Urinary bladder (tissue), 3 donors: ENCODE measurements at regions not wholly inside any gene's neighbourhood (a gene's known extent, or its start where the extent isn't known, plus 50 kb on each side); places are given as distances from the start of the nearest gene placed in this dataset.
"Not testable (repeated sequence)": the region's sequence is repeated elsewhere in the genome, so short reads cannot be mapped to it uniquely, and the experiment has no call there.

Experiments used
- DNase-seq: peaks from one replicate; pipeline ENCODE4 v3.0.0-alpha.2; 2015; ENCODE audit errors: extremely low spot score
- H3K27ac ChIP-seq: one replicate; pipeline ENCODE4 v1.5.1; 2013; ENCODE audit warnings: low read depth, mild to moderate bottlenecking, moderate library complexity
- H3K36me3 ChIP-seq: one replicate; pipeline ENCODE4 v1.6.1; 2013; ENCODE audit warnings: mild to moderate bottlenecking, moderate library complexity; ENCODE audit not compliant: insufficient read depth
- H3K4me1 ChIP-seq: one replicate; pipeline ENCODE4 v1.6.1; 2013; ENCODE audit warnings: mild to moderate bottlenecking, moderate library complexity; ENCODE audit not compliant: insufficient read depth
- H3K4me3 ChIP-seq: one replicate; pipeline ENCODE4 v1.5.1; 2013; ENCODE audit warnings: low read depth, low read length
- WGBS: extraction: QIAGEN DNeasy Blood & Tissue Kit; methylation state at CpG from one replicate; pipeline ENCODE4 v1.1.7; 2013; 5-methylcytosine and 5-hydroxymethylcytosine counted together
- donor health status: healthy with polysubstance abuse.
- donor health status: healthy.

DNA sequence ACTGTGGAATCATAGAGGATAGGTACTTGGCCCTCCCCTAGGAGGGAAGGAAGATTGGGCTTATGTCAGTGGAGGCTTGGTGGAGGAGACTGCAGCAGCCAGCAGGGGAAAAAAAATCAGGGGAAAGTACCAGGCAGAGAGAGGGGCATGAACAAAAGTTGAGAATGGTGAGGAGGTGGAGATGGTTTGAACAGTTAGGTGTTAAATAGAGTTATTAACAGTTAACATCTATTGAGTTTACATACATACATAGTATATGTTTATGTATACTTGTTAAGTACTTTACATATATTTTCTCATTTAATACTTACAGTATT lies 136.5 kb upstream of the HNRNPU start:
- no peak for DNase-seq
- H3K36me3 ChIP-seq = no peaks in the 10 kb centered on the region

DNA sequence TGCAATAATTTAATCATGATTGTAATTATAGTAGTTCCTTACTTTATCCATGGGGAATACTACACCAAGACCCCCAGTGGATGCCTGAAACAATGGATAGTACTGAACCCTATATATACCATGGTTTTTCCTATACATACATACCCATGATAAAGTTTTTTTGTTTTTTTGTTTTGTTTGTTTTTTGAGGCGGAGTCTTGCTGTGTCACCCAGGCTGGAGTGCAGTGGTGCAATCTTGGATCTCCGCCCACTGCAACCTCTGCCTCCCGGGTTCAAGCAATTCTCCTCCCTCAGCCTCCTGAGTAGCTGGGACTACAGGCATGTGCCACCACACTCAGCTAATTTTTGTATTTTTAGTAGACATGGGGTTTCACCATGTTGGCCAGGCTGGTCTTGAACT lies 135.3 kb upstream of the HNRNPU start:
- WGBS = 94% methylated on average over 3 of the region's 3 CpGs
- not testable (repeated sequence) for H3K36me3 ChIP-seq, DNase-seq

More for the DNA sequence above, 136.5 kb upstream of the HNRNPU start:
- Histone ChIP-seq H3K4me3 (no peak overlapping the region), H3K27ac (no peak overlapping the region), H3K4me1 (no peaks in the 10 kb centered on the region)

DNA sequence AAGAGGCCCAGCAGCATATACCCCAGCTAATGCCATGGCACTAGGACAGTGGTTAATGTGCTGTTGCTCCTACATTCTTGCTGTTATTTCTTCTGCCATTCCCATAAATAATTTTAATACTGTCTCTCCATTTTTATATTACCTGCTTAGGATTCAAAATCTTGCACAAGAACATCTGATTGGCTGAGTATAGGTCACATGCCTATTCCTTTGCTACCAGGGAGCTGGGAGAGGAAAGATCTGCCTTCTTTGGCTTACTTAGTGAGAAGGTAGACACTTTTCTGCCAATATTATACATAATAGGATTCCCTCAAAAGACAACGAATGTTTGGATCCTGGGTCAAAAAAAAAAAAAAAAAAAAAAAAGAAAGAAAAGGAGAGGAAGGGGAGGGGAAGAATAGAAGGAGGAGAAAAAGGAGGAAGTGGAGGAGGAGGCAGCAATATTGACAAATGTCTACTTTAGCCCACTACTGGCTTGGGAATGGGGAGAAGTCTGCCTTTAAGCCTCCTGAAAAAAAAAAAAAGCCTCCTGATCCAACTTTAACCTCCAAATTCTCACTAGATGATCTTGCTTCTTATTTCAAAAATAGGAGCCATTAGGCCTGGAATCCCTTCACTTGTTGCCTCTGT lies 134.5 kb upstream of the HNRNPU start:
- 95% methylated on average over 1 of the region's 1 CpG for WGBS
- no peaks in the 10 kb centered on the region for H3K4me1 ChIP-seq
- H3K27ac ChIP-seq = no peak overlapping the region
- H3K36me3 ChIP-seq = no peaks in the 10 kb centered on the region
- H3K4me3 ChIP-seq = no peak overlapping the region
- DNase-seq = no peak

More for the DNA sequence above, 135.3 kb upstream of the HNRNPU start:
- not testable (repeated sequence) for H3K4me3 ChIP-seq, H3K27ac ChIP-seq, H3K4me1 ChIP-seq

DNA sequence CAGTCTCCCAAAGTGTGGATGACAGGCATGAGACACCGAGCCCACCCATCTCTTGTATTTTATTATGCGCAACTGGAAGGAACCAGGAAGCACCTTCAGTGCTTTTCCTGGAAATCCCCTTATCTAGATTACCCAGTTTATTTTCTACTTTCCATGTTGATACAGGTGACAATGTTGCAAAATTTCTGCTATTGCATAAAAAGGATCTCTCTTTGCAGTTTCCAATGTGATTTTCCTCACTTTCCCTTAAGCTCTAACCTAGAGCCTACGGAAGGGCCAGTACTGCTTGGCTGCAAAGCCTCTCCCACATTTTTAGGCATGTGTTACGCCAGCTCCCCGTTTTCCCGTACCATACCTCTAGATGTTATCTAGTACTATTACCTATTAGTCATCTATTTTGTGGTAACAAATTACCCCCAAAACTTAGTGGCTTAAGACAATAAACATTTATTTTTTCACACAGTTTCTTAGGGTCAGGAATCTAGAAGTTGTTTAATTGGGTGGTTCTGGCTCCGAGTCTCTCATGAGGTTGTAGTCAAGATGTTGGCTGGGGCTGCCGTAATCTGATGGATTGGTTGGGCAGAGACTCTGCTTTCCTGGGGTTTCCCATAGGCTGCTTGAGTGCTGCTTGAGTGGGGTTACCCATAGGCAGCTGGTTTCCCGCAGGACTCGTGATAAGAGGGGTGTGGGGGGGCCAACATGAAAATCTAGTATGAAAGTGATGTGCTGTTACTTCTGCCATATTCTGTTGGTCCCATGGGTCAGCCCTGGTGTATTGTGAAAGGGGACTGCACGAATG lies 131.5 kb upstream of the HNRNPU start:
- Histone ChIP-seq H3K4me1 (no peaks in the 10 kb centered on the region), H3K36me3 (no peaks in the 10 kb centered on the region), H3K27ac (no peak overlapping the region), H3K4me3 (no peak overlapping the region)
- no peak for DNase-seq
- WGBS = 96% methylated on average over 11 of the region's 11 CpGs

DNA sequence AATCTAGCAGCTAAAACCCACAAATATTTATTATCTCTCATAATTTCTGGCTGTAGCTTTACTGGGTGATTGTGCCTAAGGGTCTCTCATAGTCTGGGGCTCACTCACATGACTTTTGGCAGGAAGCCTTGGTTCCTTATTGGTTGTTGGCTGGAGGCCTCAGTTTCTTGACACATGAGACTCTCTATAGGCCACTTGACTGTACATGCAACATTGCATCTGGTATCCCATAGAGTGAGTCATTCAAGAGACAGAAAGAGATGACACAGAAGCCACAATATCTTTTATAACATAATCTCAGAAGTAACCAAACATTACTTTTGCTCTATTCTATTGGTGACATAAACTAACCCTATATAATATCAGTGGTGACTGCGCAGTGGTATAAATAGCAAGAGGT lies 128.5 kb upstream of the HNRNPU start:
- 97% methylated on average over 1 of the region's 1 CpG for WGBS
- H3K4me3 ChIP-seq = no peak overlapping the region
- no peaks in the 10 kb centered on the region for H3K36me3 ChIP-seq
- H3K27ac ChIP-seq = no peak overlapping the region
- no peak for DNase-seq
- H3K4me1 ChIP-seq = no peaks in the 10 kb centered on the region

DNA sequence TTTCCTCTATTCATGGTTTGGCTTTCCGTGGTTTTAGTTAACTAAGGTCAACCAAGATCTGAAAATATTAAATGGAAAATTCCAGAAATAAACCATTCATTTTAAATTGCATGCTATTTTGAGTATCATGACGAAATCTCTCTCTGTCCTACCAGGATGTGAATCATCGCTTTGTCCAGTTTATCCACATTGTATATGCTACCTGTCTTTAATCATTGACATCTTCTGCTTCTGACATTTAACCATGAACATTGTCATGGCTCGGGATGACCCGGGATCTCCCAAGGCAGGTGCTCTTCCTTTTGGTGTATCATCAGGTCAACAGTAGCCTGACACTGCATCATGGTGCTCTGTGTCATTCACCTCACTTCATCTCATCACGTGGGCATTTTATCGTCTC lies 125.5 kb upstream of the HNRNPU start:
- no peaks in the 10 kb centered on the region for H3K36me3 ChIP-seq
- 90% methylated on average over 7 of the region's 7 CpGs for WGBS
- no peak overlapping the region for H3K27ac ChIP-seq
- no peak overlapping the region for H3K4me3 ChIP-seq
- no peaks in the 10 kb centered on the region for H3K4me1 ChIP-seq
- no peak for DNase-seq

DNA sequence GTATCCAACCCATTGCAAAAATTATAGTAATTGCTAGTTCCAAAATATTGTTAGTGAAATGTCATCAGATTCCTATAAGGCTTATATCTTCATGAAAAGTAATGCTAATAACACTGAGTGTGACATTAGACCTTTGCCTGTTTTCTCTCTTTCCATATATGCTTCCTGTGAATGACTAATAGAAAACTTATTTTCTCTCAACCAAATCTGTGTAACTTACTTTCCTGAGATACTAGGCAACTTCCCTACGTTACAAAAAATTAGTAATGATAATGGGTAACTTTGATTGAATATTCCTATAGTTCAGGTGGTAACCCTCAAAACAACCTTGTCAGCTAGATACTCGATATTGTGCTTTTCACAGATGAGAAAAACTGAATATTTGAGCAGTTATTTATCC lies 124.2 kb upstream of the HNRNPU start:
- Histone ChIP-seq H3K36me3 (no peaks in the 10 kb centered on the region), H3K4me1 (no peaks in the 10 kb centered on the region), H3K27ac (no peak overlapping the region), H3K4me3 (no peak overlapping the region)
- WGBS = 89% methylated on average over 2 of the region's 2 CpGs
- no peak for DNase-seq

DNA sequence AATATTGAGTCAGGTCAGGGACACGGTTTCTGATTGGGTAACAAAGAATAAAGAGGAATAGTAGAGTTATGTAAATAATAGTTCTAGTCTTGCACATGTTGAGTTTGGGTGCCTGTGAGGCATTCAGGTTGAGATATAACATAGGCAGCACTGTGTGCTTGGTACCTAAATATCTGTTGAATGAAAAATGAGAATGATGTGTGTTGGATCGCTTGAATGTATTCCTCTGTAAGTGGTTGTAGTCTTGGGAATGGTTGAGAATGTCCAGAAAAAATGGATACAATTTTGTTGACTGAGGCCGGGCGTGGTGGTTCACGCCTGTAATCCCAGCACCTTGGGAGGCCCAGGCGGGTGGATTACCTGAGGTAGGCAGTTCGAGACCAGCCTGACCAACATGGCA lies 116.3 kb upstream of the HNRNPU start:
- Histone ChIP-seq H3K36me3 (no peaks in the 10 kb centered on the region), H3K27ac (no peak overlapping the region), H3K4me3 (no peak overlapping the region), H3K4me1 (no peaks in the 10 kb centered on the region)
- 97% methylated on average over 7 of the region's 7 CpGs for WGBS
- no peak for DNase-seq

DNA sequence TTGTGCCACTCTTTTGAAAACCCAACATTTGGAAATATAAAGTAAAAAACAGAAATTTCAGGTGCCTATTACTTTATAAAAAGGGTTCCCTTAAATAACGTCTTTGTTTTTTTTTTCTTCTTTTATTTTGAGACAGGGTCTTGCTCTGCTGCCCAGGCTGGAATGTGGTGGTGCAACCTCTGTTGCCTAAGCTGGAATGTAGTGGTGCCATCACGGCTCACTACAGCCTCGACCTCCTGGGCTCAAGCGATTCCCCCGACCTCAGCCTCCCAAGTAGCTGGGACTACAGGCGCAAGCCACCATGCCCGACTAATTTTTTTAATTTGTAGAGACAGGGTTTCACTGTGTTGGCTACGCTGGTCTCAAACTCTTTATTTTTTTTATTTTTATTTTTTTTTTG lies 110.2 kb upstream of the HNRNPU start:
- Histone ChIP-seq H3K4me1 (no peaks in the 10 kb centered on the region), H3K27ac (no peak overlapping the region), H3K36me3 (no peaks in the 10 kb centered on the region), H3K4me3 (no peak overlapping the region)
- WGBS = 94% methylated on average over 8 of the region's 8 CpGs
- no peak for DNase-seq

DNA sequence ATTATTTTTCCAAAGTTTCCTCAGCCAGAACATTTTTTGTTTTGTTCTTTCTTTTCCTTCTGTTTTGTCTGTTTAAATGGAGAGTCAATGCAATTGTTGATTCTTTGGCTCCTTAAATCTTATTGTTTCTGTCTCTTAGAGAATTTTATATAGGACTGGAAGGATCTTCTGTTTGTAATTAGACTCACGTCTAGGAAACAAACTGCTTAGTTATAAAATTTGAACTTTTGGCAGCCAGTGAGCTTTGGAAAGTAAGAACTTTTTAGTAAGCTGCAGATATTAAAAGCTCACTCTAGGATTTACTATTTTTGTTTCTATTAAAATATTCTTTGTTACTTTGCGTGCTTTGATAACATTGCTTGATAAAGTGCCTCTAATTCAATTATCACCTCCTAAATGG lies 109.8 kb upstream of the HNRNPU start:
- no peak for DNase-seq
- Histone ChIP-seq H3K4me1 (no peaks in the 10 kb centered on the region), H3K27ac (no peak overlapping the region), H3K4me3 (no peak overlapping the region), H3K36me3 (no peaks in the 10 kb centered on the region)
- 40% methylated on average over 2 of the region's 2 CpGs for WGBS

DNA sequence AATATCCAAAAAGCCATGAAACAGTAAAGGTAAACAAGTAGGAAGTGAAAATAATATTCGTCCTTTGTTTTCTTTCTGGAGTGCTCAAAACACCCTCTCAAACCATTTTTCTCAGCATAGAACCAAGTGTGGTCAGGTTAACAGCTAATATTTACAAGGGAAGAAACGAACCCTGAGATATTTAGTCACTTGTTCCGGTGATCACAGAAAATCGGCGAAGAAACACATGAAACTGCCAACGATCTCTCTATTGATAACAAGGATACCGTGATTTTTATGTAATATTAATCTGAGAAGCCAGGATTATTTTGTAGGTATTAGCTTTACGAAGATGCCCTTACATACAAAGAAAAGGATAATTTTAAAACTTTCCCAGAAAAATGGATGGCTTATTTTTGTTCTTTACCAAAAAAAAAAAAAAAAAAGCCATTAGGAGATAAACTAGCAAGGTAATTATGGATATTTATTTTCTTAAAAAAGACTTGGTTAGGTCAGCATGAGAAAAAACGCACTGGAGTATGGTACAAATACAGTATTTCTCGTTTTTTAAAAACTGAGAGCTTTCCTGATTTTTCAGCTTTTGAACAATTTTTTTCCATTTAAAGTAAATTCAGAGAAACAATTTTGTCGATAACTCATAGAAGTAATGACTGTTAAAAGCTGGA lies 107.3 kb upstream of the HNRNPU start:
- WGBS = 15% methylated on average over 11 of the region's 11 CpGs

DNA sequence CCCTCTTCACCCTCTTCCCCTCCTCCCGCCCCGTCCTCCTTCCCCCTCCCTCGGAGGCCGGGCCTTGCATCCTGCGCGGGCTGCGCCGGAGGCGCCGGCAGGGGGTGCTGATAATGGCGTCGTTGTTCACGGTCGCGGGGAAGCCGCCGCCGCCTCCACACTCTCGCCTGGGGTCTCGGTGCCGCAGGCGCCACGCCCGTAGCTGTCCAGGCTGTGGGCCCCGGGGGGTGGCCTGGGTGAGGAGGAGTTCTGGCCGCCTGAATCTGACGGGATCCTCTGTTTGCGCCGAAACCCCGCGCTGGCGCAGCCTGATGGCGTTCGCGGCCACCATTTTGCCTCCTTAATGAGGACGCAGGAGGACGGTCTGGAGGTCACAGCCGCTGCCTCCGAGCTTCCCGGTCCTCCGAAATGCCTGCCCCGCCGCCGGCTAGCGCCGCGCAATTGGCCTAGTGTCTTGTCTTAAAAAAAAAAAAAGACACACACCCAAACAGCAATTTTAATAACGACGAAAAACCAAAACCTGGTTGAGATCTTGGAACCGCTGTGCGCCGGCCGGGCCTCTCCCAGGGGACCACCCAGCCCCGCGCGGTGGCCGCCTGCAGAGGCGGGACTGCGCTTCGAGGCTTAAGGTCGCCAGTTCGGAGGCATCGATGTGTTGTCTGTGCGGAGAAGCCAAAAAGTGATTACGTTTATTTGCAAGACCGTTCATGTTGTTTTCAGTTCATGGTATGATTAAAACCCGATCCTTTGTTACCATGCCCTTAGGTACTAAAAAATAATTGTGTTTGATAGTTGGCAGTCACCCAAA lies 106.6 kb upstream of the HNRNPU start:
- under 1% methylated on average over 67 of the region's 67 CpGs for WGBS
- Histone ChIP-seq H3K36me3 (no peaks in the 10 kb centered on the region), H3K4me3 (peak overlapping the region; percentile 86), H3K4me1 (no peaks in the 10 kb centered on the region), H3K27ac (peak overlapping the region; percentile 100)
- DNase-seq = peak; percentile 92

More for the DNA sequence above, 107.3 kb upstream of the HNRNPU start:
- Histone ChIP-seq H3K4me1 (no peaks in the 10 kb centered on the region), H3K27ac (peak overlapping the region; percentile 100), H3K36me3 (no peaks in the 10 kb centered on the region), H3K4me3 (peak overlapping the region; percentile 86)
- DNase-seq = peak; percentile 41

DNA sequence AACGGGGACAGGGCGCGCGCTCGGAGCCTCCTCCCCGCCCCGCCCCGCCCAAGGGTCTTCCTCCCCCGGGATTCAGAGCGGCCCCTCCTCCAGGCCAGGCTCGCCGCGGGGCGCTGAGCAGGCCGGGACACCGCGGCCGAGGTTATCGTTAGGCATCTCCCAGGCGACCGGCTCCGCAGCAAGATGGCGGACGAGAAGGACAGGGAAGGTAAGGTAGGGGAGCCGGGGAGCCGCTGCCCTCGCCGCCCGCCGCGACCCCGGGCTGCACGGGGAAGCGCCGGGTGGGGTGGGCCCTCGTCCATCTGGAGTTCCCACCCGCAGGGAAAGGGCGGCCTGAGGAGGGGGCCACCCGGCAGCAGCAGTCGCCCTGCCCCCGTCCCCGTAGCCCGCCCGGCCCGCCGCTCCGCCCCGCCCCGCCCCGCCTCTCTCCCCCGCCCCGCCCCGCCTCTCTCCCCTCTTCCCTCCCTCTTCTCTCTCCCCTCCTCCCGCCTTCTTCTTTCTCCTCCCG lies 105.9 kb upstream of the HNRNPU start:
- Histone ChIP-seq H3K4me1 (no peaks in the 10 kb centered on the region), H3K27ac (peak overlapping the region; percentile 100), H3K4me3 (peak overlapping the region; percentile 86), H3K36me3 (no peaks in the 10 kb centered on the region)
- no peak for DNase-seq
- WGBS = 1% methylated on average over 46 of the region's 55 CpGs
